Left ventricle myocardium inferior (tissue), 1 donor: ENCODE measurements at regions not wholly inside any gene's neighbourhood (a gene's known extent, or its start where the extent isn't known, plus 50 kb on each side); places are given as distances from the start of the nearest gene placed in this dataset.

ENCODE experiments used
- DNase-seq: peaks from one replicate; pipeline ENCODE4 v3.0.0-alpha.2; 2020
- H3K27ac ChIP-seq: fragments of 200-600 bp; replicated peaks from 2 replicates; pipeline ENCODE4 v1.8.0; 2021
- H3K27me3 ChIP-seq: fragments of 200-600 bp; 2 replicates; pipeline ENCODE4 v1.8.0; 2021; ENCODE audit warnings: low read depth
- H3K36me3 ChIP-seq: fragments of 200-600 bp; 2 replicates; pipeline ENCODE4 v1.8.0; 2021
- H3K4me1 ChIP-seq: fragments of 200-600 bp; 2 replicates; pipeline ENCODE4 v1.8.0; 2021
- H3K4me3 ChIP-seq: fragments of 200-600 bp; 2 replicates; pipeline ENCODE4 v1.8.0; 2021; ENCODE audit warnings: mild to moderate bottlenecking, moderate library complexity
- H3K9me3 ChIP-seq: fragments of 200-600 bp; replicated peaks from 2 replicates; pipeline ENCODE4 v1.8.0; 2021
- CTCF ChIP-seq: fragments of 200-600 bp; IDR thresholded peaks from 2 replicates; pipeline ENCODE4 v1.8.0; 2021; ENCODE audit warnings: antibody characterized with exemption, mild to moderate bottlenecking, borderline replicate concordance
- intact Hi-C: fragments of 100-400 bp; cut with micrococcal nuclease; formaldehyde crosslinking; loops from one replicate; pipeline ENCODE4 v1.11.0; 2022
- donor health status: DM: no; HTN: yes; CAD: no; lungs with severe emphysema.

- no peak for DNase-seq
- no peak for TF ChIP-seq CTCF
- Histone ChIP-seq H3K4me1 (no peaks in the 10 kb centered on the region), H3K27me3 (peaks cover 5% of the 10 kb centered on the region), H3K36me3 (no peaks in the 10 kb centered on the region), H3K4me3 (no peak overlapping the region), H3K27ac (no peak overlapping the region), H3K9me3 (peaks cover 6% of the 10 kb centered on the region)
- intact Hi-C loops, result no loop called here
Observed at GRCh38 chr4:146998157-146998556, 52.5 kb upstream of the TTC29 start.

- H3K27ac ChIP-seq, result no peak overlapping the region
- no peaks in the 10 kb centered on the region for H3K4me1 ChIP-seq
- no peak for TF ChIP-seq CTCF
- H3K36me3 ChIP-seq, result no peaks in the 10 kb centered on the region
- intact Hi-C loops, result no loop called here
- no peaks in the 10 kb centered on the region for H3K27me3 ChIP-seq
- DNase-seq, result no peak
- no peaks in the 10 kb centered on the region for H3K9me3 ChIP-seq
- no peak overlapping the region for H3K4me3 ChIP-seq
Observed at GRCh38 chr4:147003956-147004809, 58.5 kb upstream of the TTC29 start.

- Histone ChIP-seq H3K36me3 (no peaks in the 10 kb centered on the region), H3K4me3 (no peak overlapping the region), H3K9me3 (no peaks in the 10 kb centered on the region), H3K27ac (no peak overlapping the region), H3K4me1 (no peaks in the 10 kb centered on the region), H3K27me3 (peaks cover 3% of the 10 kb centered on the region)
- DNase-seq, result no peak
- no peak for TF ChIP-seq CTCF
- intact Hi-C loops, result no loop called here
Observed at GRCh38 chr4:147006229-147006628, 60.6 kb upstream of the TTC29 start.

- Histone ChIP-seq H3K27me3 (peaks cover 3% of the 10 kb centered on the region), H3K36me3 (no peaks in the 10 kb centered on the region), H3K9me3 (no peaks in the 10 kb centered on the region), H3K27ac (no peak overlapping the region), H3K4me1 (no peaks in the 10 kb centered on the region), H3K4me3 (no peak overlapping the region)
- TF ChIP-seq CTCF, result no peak
- no peak for DNase-seq
- intact Hi-C loops, result no loop called here
Observed at GRCh38 chr4:147009875-147010274, 64.2 kb upstream of the TTC29 start.

GRCh38 chr4:147011411-147011810, 65.7 kb upstream of the TTC29 start:
- H3K9me3 ChIP-seq, result no peaks in the 10 kb centered on the region
- H3K27ac ChIP-seq, result no peak overlapping the region
- H3K4me1 ChIP-seq, result no peaks in the 10 kb centered on the region
- no peaks in the 10 kb centered on the region for H3K36me3 ChIP-seq
- intact Hi-C loops, result no loop called here
- no peak overlapping the region for H3K4me3 ChIP-seq
- no peak for DNase-seq
- peaks cover 9% of the 10 kb centered on the region for H3K27me3 ChIP-seq
- no peak for TF ChIP-seq CTCF
